Skeletal muscle tissue (tissue), 3 donors: ENCODE measurements at regions not wholly inside any gene's neighbourhood (a gene's known extent, or its start where the extent isn't known, plus 50 kb on each side); places are given as distances from the start of the nearest gene placed in this dataset.

ENCODE experiments used
- H3K27ac ChIP-seq: one replicate; pipeline ENCODE4 v1.7.0; 2013; ENCODE audit warnings: mild to moderate bottlenecking, low read depth, low read length, inconsistent platforms
- H3K27me3 ChIP-seq, 3 donors: one replicate each; pipeline ENCODE4 v1.7.0; 2013; ENCODE audit warnings: low read length in 3 of 3; ENCODE audit not compliant: control insufficient read depth in 3 of 3, insufficient read depth in 3 of 3
- H3K36me3 ChIP-seq, 3 donors: one replicate each; pipeline ENCODE4 v1.7.0; 2013; ENCODE audit warnings: low read length in 3 of 3; ENCODE audit not compliant: control insufficient read depth in 3 of 3, insufficient read depth in 3 of 3
- H3K4me1 ChIP-seq, 3 donors: one replicate each; pipeline ENCODE4 v1.7.0; 2013; ENCODE audit warnings: low read length in 3 of 3, mild to moderate bottlenecking in 3 of 3; ENCODE audit not compliant: control insufficient read depth in 3 of 3, insufficient read depth in 3 of 3
- H3K4me3 ChIP-seq, 3 donors: one replicate each; pipeline ENCODE4 v1.7.0; 2013; ENCODE audit warnings: low read length in 3 of 3
- H3K9ac ChIP-seq, 3 donors: one replicate each; pipeline ENCODE4 v1.7.0; 2013; ENCODE audit warnings: low read length in 3 of 3, mild to moderate bottlenecking in 3 of 3, moderate library complexity in 2 of 3, low read depth in 1 of 3
- H3K9me3 ChIP-seq, 3 donors: one replicate each; pipeline ENCODE4 v1.7.0; 2013; ENCODE audit warnings: low read length in 3 of 3; ENCODE audit not compliant: control insufficient read depth in 3 of 3
- donor health status: Osteomylitis.

- Histone ChIP-seq H3K9ac (no peak overlapping the region), H3K36me3 (no peaks in the 10 kb centered on the region), H3K27me3 (no peaks in the 10 kb centered on the region), H3K4me3 (no peak overlapping the region), H3K27ac (no peak overlapping the region), H3K4me1 (no peaks in the 10 kb centered on the region), H3K9me3 (no peaks in the 10 kb centered on the region)
These were observed 1257.5 kb downstream of the FSCB start for GRCh38 chr14:43249591-43249990.

- no peak overlapping the region for H3K9ac ChIP-seq
- no peaks in the 10 kb centered on the region for H3K36me3 ChIP-seq
- H3K4me3 ChIP-seq, result no peak overlapping the region
- H3K9me3 ChIP-seq, result no peaks in the 10 kb centered on the region
- no peaks in the 10 kb centered on the region for H3K4me1 ChIP-seq
- H3K27ac ChIP-seq, result no peak overlapping the region
- H3K27me3 ChIP-seq, result no peaks in the 10 kb centered on the region
These were observed 1258.0 kb downstream of the FSCB start for GRCh38 chr14:43249116-43249515.

- Histone ChIP-seq H3K9ac (no peak overlapping the region), H3K36me3 (no peaks in the 10 kb centered on the region), H3K9me3 (no peaks in the 10 kb centered on the region), H3K4me1 (no peaks in the 10 kb centered on the region), H3K27ac (no peak overlapping the region), H3K27me3 (no peaks in the 10 kb centered on the region), H3K4me3 (no peak overlapping the region)
These were observed 1259.2 kb downstream of the FSCB start for GRCh38 chr14:43247877-43248276.

GRCh38 chr14:43244142-43244625 is 1262.9 kb downstream of the FSCB start:
- Histone ChIP-seq H3K9me3 (no peaks in the 10 kb centered on the region), H3K27me3 (no peaks in the 10 kb centered on the region), H3K9ac (no peak overlapping the region), H3K27ac (no peak overlapping the region), H3K4me3 (no peak overlapping the region), H3K36me3 (no peaks in the 10 kb centered on the region), H3K4me1 (no peaks in the 10 kb centered on the region)

GRCh38 chr14:43243168-43243567 is 1263.9 kb downstream of the FSCB start:
- Histone ChIP-seq H3K4me3 (no peak overlapping the region), H3K27ac (no peak overlapping the region), H3K9ac (no peak overlapping the region), H3K36me3 (no peaks in the 10 kb centered on the region), H3K4me1 (no peaks in the 10 kb centered on the region), H3K9me3 (no peaks in the 10 kb centered on the region), H3K27me3 (no peaks in the 10 kb centered on the region)

GRCh38 chr14:43232261-43232660 is 1274.8 kb downstream of the FSCB start:
- Histone ChIP-seq H3K9me3 (no peaks in the 10 kb centered on the region), H3K27ac (no peak overlapping the region), H3K36me3 (no peaks in the 10 kb centered on the region), H3K27me3 (no peaks in the 10 kb centered on the region), H3K9ac (no peak overlapping the region), H3K4me1 (no peaks in the 10 kb centered on the region), H3K4me3 (no peak overlapping the region)

- no peaks in the 10 kb centered on the region for H3K4me1 ChIP-seq
- no peak overlapping the region for H3K27ac ChIP-seq
These were observed 1291.6 kb downstream of the FSCB start for GRCh38 chr14:43215524-43215923.

GRCh38 chr14:43207189-43207588 is 1299.9 kb downstream of the FSCB start:
- Histone ChIP-seq H3K27me3 (no peaks in the 10 kb centered on the region), H3K36me3 (no peaks in the 10 kb centered on the region), H3K9ac (no peak overlapping the region), H3K4me3 (no peak overlapping the region), H3K9me3 (no peaks in the 10 kb centered on the region), H3K4me1 (no peaks in the 10 kb centered on the region), H3K27ac (no peak overlapping the region)

More at GRCh38 chr14:43215524-43215923, 1291.6 kb downstream of the FSCB start:
- Histone ChIP-seq H3K36me3 (no peaks in the 10 kb centered on the region), H3K27me3 (no peaks in the 10 kb centered on the region), H3K9me3 (no peaks in the 10 kb centered on the region), H3K9ac (no peak overlapping the region), H3K4me3 (no peak overlapping the region)

GRCh38 chr14:43204816-43205215 is 1302.3 kb downstream of the FSCB start:
- Histone ChIP-seq H3K9ac (no peak overlapping the region), H3K36me3 (no peaks in the 10 kb centered on the region), H3K4me3 (no peak overlapping the region), H3K4me1 (no peaks in the 10 kb centered on the region), H3K9me3 (no peaks in the 10 kb centered on the region), H3K27ac (no peak overlapping the region), H3K27me3 (no peaks in the 10 kb centered on the region)

GRCh38 chr14:43200519-43200918 is 1306.6 kb downstream of the FSCB start:
- Histone ChIP-seq H3K4me1 (no peaks in the 10 kb centered on the region), H3K4me3 (no peak overlapping the region), H3K9me3 (no peaks in the 10 kb centered on the region), H3K27me3 (no peaks in the 10 kb centered on the region), H3K9ac (no peak overlapping the region), H3K27ac (no peak overlapping the region), H3K36me3 (no peaks in the 10 kb centered on the region)

GRCh38 chr14:43198465-43198864 is 1308.6 kb downstream of the FSCB start:
- H3K27me3 ChIP-seq, result no peaks in the 10 kb centered on the region
- no peaks in the 10 kb centered on the region for H3K4me1 ChIP-seq
- no peak overlapping the region for H3K4me3 ChIP-seq
- no peak overlapping the region for H3K27ac ChIP-seq
- no peaks in the 10 kb centered on the region for H3K36me3 ChIP-seq
- no peak overlapping the region for H3K9ac ChIP-seq
- H3K9me3 ChIP-seq, result no peaks in the 10 kb centered on the region
